ENCODE measurements at regions not wholly inside any gene's neighbourhood (a gene's known extent, or its start where the extent isn't known, plus 50 kb on each side); places are given as distances from the start of the nearest gene placed in this dataset.

- TF ChIP-seq CTCF (conservative IDR thresholded peaks at IDR 0.05; ENCODE audit: low read depth, low read length) (no peak), EZH2 (IDR thresholded peaks at IDR 0.05; ENCODE audit: borderline replicate concordance, low read depth, low read length, poor library complexity, severe bottlenecking) (no peak)
Measured at GRCh38 chr20:8964959-8965562, 103.8 kb upstream of the PLCB4 start.
